Motor neuron (in vitro differentiated cells): ENCODE measurements at regions not wholly inside any gene's neighbourhood (a gene's known extent, or its start where the extent isn't known, plus 50 kb on each side); places are given as distances from the start of the nearest gene placed in this dataset.
A peak's percentile ranks its signal among the peaks of the same experiment; 100 is the strongest.

Experiments
- ATAC-seq, 8 experiments: fragments of 200-7000 bp; cut with Tn5 transposase; replicated peaks in 6 of 8; 2 replicates each; pipeline ENCODE4 v1.8.0; 2021; ENCODE audit warnings: mild to moderate bottlenecking in 8 of 8, moderate library complexity in 8 of 8
- H3K27ac ChIP-seq, 2 donors: fragments of 250-450 bp; sonication (Bioruptor Pico); 2 replicates each; pipeline ENCODE4 v1.9.0; 2021; ENCODE audit warnings: antibody characterized with exemption in 2 of 2, mild to moderate bottlenecking in 2 of 2, moderate library complexity in 1 of 2
- H3K4me1 ChIP-seq, 2 donors: fragments of 250-450 bp; sonication (Bioruptor Pico); replicated peaks in 1 of 2; 2 replicates each; pipeline ENCODE4 v1.6.1; 2021; ENCODE audit warnings: antibody characterized with exemption in 2 of 2, mild to moderate bottlenecking in 2 of 2, moderate library complexity in 1 of 2
- H3K4me3 ChIP-seq, 5 donors: fragments of 250-450 bp; sonication (Bioruptor Pico); 2 replicates each; pipeline ENCODE4 v1.9.0; 2021; ENCODE audit warnings: antibody characterized with exemption in 5 of 5, mild to moderate bottlenecking in 5 of 5, moderate library complexity in 4 of 5
- WGBS, 10 experiments: fragments of 450-650 bp; shearing (Covaris generic); methylation state at CpG; one replicate each; pipeline ENCODE4 v1.0.0; 2022; 5-methylcytosine and 5-hydroxymethylcytosine counted together
- in situ Hi-C, 9 experiments: fragments of 400-800 bp; cut with MboI; loops; one replicate each; pipeline ENCODE4 v1.15.0; 2021; ENCODE audit warnings: low sequenced_read_pairs in 9 of 9, low pct_unique_long_range_greater_than_20kb in 2 of 9; ENCODE audit not compliant: unreplicated experiment in 9 of 9

DNA sequence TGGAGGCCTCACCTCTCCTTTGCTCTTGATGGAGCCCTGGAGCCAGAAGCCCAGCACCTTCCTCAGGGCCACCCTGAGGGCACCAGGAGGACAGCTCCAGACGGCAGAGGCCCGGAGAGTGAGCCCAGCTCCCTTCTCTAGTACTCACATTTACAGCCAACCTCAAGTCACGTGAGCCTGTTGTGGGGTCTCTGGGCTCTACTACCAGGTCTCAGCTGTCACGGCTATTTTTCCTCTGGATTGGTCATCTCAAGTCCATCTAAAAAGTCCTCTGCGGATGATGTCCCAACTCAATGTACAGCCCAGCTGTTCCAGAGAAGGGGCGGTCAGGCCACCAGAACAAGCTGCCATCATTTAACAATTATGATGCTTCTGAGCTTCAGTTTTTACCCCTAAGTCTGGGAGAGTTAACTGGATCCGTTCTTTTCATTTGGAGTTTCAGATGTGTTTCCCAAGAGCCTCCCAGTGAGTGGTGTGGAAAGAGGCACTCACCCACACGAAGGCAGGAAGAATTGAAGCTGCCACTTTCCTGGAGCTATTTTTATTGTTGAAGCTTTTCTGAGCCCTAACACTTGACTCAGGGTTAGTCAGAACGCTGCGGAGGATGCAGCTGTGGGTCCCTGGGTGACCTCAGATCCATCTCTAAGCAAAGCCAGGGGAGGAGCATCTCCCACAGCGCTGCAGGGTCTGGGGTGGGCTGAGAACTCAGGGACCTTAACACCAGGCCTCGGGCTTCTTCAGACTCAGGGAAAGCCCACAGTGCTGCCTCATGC, 143.5 kb upstream of the UBL3 start:
- H3K27ac ChIP-seq: no peak overlapping the region
- no peak overlapping the region for H3K4me3 ChIP-seq
- WGBS, 10 experiments: 46 to 100% (median 88%) methylated on average over 1 to 5 of the region's 12 CpGs; no CpG with 5 or more reads in 3 of the 10 experiments
- in situ Hi-C loops: no loop called here
- H3K4me1 ChIP-seq: no peaks in the 10 kb centered on the region
- no peak for ATAC-seq

DNA sequence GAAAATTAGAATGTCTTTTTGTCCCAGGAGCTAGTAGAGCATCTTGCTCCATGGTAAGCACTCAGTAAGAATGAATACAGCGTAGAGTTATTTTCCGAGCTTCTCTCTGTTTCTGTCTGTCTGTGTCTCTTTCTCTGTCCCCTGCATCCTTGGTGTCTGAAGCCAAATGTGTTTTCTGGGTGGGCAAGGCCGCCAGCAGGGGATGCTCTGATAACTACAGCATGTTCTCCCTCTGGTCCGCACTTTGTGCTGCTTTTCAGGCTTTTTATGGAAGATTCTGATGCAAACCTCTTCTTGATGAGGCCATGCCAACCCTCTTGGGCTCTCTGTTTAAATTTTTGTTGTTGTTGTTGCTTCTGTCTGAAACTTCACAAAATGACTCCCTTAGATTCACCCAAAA, 142.8 kb upstream of the UBL3 start:
- 60 to 100% (median 91%) methylated on average over 1 to 4 of the region's 4 CpGs; no CpG with 5 or more reads in 1 of the 10 experiments for WGBS, 10 experiments
- ATAC-seq: no peak

GRCh38 chr13:29991343-29991742, 140.9 kb upstream of the UBL3 start:
- Histone ChIP-seq H3K4me1 (no peaks in the 10 kb centered on the region), H3K4me3 (no peak overlapping the region), H3K27ac (no peak overlapping the region)
- in situ Hi-C loops: no loop called here
- peak in 3 of 8 experiments; percentile 50 to 100 (median 99) for ATAC-seq
- WGBS, 10 experiments: 0 to 100% (median 75%) methylated on average over 1 to 6 of the region's 6 CpGs; no CpG with 5 or more reads in 3 of the 10 experiments

More for the DNA sequence above, 142.8 kb upstream of the UBL3 start:
- in situ Hi-C loops: no loop called here
- no peaks in the 10 kb centered on the region for H3K4me1 ChIP-seq
- H3K4me3 ChIP-seq: no peak overlapping the region
- no peak overlapping the region for H3K27ac ChIP-seq

DNA sequence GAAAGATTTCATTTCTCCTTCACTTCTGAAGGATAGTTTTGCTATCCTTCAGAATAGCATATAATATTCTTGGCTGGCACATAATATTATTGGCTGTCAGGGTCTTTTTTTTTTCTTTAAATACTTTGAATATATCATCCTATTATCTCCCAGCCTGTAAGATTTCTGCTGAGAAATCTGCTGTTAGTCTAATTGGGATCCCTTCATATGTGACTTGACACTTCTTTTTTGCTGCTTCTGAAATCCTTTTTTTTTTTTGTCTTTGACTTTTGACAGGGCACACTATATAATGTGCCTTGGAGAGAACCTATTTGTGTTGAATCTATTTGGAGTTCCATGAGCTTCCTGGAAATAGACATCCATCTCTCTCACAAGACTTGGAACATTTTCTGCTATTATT, 136.9 kb upstream of the UBL3 start:
- no peak for ATAC-seq
- H3K4me3 ChIP-seq: no peak overlapping the region
- in situ Hi-C loops: no loop called here
- no peak overlapping the region for H3K27ac ChIP-seq
- no peaks in the 10 kb centered on the region for H3K4me1 ChIP-seq

DNA sequence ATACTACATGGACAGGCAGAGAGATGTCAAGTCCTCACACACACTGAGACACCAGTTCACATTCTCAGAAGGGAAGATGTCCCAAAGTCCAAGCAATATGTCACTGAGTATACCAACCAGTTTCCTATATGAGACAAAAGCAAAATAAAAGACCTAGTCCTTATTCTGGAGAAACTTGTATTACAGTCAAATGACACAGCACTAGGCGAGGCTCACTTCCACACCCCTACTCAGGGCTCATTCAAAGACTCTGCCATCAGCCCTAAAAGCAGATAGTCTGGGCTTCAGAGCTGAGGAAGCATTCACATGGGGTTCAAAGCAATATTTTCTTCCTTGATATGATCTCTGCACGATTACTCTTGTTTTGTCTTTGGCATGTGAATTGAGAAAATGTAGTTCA, 129.9 kb upstream of the UBL3 start:
- H3K4me1 ChIP-seq: no peaks in the 10 kb centered on the region
- ATAC-seq: peak in 2 of 8 experiments; percentile 26 to 52
- H3K4me3 ChIP-seq: no peak overlapping the region
- in situ Hi-C loops: no loop called here
- 57 to 100% (median 97%) methylated on average over 1 to 2 of the region's 2 CpGs; no CpG with 5 or more reads in 2 of the 10 experiments for WGBS, 10 experiments
- H3K27ac ChIP-seq: no peak overlapping the region

DNA sequence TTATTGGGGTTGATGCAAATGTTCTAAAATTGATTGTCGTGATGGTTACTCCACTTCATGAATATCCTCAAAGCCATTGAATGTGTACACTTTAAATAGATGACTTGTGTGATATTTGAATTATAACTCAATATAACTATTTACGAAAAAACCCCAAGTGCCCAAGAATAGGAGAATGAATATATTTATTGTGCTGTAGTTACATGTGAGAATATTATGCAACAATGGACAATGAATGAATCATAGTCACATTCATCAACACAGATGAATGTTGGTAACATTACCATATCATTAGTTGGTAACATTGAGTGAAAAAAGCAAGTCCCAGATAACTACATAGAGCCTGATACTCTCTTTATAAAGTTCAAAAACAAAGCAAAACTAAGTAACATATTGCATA, 127.8 kb upstream of the UBL3 start:
- Histone ChIP-seq H3K4me1 (no peaks in the 10 kb centered on the region), H3K4me3 (no peak overlapping the region), H3K27ac (no peak overlapping the region)
- 40 to 100% (median 80%) methylated on average over 1 to 2 of the region's 2 CpGs; no CpG with 5 or more reads in 3 of the 10 experiments for WGBS, 10 experiments
- in situ Hi-C loops: no loop called here
- peak in 2 of 8 experiments; percentile 25 to 68 for ATAC-seq

DNA sequence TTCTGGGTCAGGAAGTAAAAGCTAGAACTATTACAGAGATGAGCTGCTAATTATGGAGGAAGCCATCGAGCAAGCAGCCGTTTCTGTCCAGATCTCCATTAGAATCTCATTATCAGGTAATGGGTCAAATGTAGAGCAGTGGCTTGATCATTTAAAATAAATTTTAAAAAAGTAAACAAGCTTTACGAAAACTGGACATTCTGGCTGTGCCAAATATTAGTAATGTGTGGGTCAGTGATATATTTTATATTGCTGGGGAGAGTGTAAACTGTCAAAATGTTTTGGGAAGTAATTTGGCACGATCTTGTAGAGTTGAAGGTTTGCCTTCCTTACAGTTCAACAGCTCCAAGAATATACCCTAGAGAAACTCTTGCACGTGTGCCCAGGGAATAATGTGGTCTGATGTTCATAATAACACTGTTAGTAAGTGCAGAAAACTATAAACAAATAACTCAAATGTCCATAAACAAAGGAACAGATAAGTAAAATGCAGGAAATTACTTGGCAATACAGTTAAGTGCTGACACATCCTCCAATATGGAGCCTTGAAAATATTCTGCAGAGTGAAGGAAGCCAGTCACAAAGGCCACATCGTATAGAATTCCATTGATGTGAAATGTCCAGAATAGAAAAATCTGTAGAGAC, 127.2 kb upstream of the UBL3 start:
- in situ Hi-C loops: no loop called here

DNA sequence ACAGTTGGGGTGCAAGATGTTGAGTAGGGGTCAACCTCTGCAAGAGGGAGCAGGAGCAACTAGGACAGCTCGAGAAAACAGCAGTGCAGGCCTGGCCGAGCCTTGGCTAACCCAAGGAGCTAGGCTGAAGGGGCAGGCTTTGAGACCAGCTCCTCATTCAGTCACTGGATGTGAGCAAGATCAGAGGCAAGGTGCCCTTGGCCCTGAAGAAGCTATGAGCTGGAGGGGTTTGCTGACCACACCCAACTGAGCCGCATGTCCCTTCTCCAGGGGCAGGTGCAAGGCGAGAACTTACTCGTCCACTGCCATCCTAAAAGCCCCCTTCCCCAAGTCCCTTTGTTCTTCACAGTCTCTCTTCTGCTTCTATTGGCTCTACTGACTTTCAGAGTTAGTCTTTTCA, 126.1 kb upstream of the UBL3 start:
- no peak for ATAC-seq
- Histone ChIP-seq H3K4me3 (no peak overlapping the region), H3K4me1 (no peaks in the 10 kb centered on the region), H3K27ac (no peak overlapping the region)
- WGBS, 10 experiments: 78 to 100% (median 93%) methylated on average over 1 to 4 of the region's 5 CpGs; no CpG with 5 or more reads in 1 of the 10 experiments
- in situ Hi-C loops: no loop called here

More for the DNA sequence above, 127.2 kb upstream of the UBL3 start:
- Histone ChIP-seq H3K27ac (no peak overlapping the region), H3K4me3 (no peak overlapping the region), H3K4me1 (no peaks in the 10 kb centered on the region)
- 34 to 97% (median 82%) methylated on average over 3 to 6 of the region's 6 CpGs for WGBS, 10 experiments
- ATAC-seq: no peak

DNA sequence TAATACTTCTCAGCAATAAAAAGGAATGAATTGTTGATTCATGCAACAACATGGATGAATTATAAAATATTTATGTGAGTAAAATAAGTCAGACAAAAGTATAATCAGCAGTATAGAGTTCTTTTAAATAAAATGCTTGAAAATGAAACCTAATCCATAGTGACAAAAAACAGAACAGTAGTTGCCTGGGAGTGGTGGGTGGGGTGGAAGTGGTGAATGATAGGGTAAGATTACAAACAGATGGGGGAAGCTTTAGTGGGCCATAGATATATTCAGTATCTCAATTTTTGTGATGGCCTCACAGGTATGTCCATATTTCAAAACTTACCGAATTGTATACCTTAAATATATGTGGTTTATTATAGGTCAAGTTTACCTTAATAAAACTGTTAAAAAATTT, 124.9 kb upstream of the UBL3 start:
- Histone ChIP-seq H3K4me3 (no peak overlapping the region), H3K27ac (no peak overlapping the region), H3K4me1 (no peaks in the 10 kb centered on the region)
- WGBS, 10 experiments: 64 to 100% (median 91%) methylated on average over 1 of the region's 1 CpG; no CpG with 5 or more reads in 2 of the 10 experiments
- peak in 2 of 8 experiments; percentile 48 to 54 for ATAC-seq
- in situ Hi-C loops: no loop called here

- in situ Hi-C loops: no loop called here
- ATAC-seq: no peak
- 17 to 100% (median 57%) methylated on average over 1 to 5 of the region's 5 CpGs; no CpG with 5 or more reads in 2 of the 10 experiments for WGBS, 10 experiments
- Histone ChIP-seq H3K4me3 (no peak overlapping the region), H3K27ac (no peak overlapping the region), H3K4me1 (no peaks in the 10 kb centered on the region)
Observed at GRCh38 chr13:29969286-29969685, 118.9 kb upstream of the UBL3 start.

DNA sequence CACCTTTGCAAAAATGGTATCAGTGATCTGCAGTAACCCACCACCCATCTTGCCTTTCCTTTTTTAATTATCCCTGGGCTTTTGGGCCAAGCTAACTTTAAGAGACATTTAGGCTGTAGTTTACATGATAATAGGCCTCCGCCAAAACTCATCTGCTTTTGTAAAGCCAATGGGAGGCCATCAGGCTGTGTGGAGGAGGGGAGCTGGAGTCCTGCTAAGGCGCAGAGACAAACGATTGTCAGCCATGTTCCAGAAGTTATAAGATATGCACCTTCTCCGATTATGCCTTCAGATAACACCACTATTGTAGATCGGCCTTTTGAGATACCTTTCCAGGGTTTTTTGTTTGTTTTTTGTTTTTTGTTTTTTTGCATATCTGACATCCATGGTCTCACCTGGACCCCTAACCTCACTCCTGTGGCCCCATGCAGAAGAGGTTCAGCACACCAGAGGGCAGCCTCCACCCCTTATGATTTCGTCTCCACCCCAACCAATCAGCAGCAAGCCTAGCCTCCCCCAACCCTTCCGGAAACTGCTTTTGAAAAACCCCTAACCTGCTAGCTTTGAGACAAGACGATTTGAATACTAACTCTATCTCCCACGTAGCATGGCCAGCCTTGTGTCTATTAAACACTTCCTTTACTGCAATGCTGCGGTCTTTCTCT, 113.9 kb upstream of the UBL3 start:
- in situ Hi-C loops: no loop called here
- no peak overlapping the region for H3K27ac ChIP-seq
- 52 to 100% (median 79%) methylated on average over 1 to 9 of the region's 10 CpGs for WGBS, 10 experiments
- H3K4me3 ChIP-seq: no peak overlapping the region
- H3K4me1 ChIP-seq: peaks cover 8 to 21% of the 10 kb centered on the region in 2 donors
- ATAC-seq: no peak

GRCh38 chr13:29963089-29963488, 112.7 kb upstream of the UBL3 start:
- WGBS, 10 experiments: 0 to 100% (median 66%) methylated on average over 1 to 3 of the region's 3 CpGs; no CpG with 5 or more reads in 2 of the 10 experiments
- ATAC-seq: peak in 3 of 8 experiments; percentile 53 to 95 (median 66)
- Histone ChIP-seq H3K4me3 (no peak overlapping the region), H3K27ac (no peak overlapping the region), H3K4me1 (peaks cover 10 to 31% of the 10 kb centered on the region in 2 donors)
- in situ Hi-C loops: no loop called here

GRCh38 chr13:29961036-29961670, 110.7 kb upstream of the UBL3 start:
- Histone ChIP-seq H3K27ac (peak overlapping the region in 1 of 2 donors; percentile 4), H3K4me1 (peaks cover 28 to 48% of the 10 kb centered on the region in 2 donors), H3K4me3 (no peak overlapping the region)
- in situ Hi-C loops: no loop called here
- 55 to 82% (median 76%) methylated on average over 1 to 5 of the region's 14 CpGs; no CpG with 5 or more reads in 3 of the 10 experiments for WGBS, 10 experiments
- ATAC-seq: peak in 5 of 8 experiments; percentile 59 to 76 (median 73)
